Neural progenitor cell (in vitro differentiated cells): ENCODE measurements at regions not wholly inside any gene's neighbourhood (a gene's known extent, or its start where the extent isn't known, plus 50 kb on each side); places are given as distances from the start of the nearest gene placed in this dataset.
A peak's percentile ranks its signal among the peaks of the same experiment; 100 is the strongest.

Experiments used
- DNase-seq: peaks from one replicate; pipeline ENCODE4 v3.0.0-alpha.2; 2016; ENCODE audit warnings: low spot score
- H2AFZ ChIP-seq: fragments of 200-600 bp; sonication (generic); replicated peaks from 2 replicates; pipeline ENCODE4 v1.6.1; 2016; ENCODE audit warnings: antibody characterized with exemption
- H3F3A ChIP-seq: fragments of 200-600 bp; sonication (generic); 2 replicates; pipeline ENCODE4 v1.6.1; 2016; ENCODE audit warnings: antibody characterized with exemption, low read depth
- H3K27ac ChIP-seq: fragments of 200-600 bp; sonication (generic); 2 replicates; pipeline ENCODE4 v1.5.1; 2016; ENCODE audit warnings: mild to moderate bottlenecking
- H3K27me3 ChIP-seq: fragments of 200-600 bp; sonication (generic); 2 replicates; pipeline ENCODE4 v1.6.1; 2016; ENCODE audit warnings: mild to moderate bottlenecking, moderate library complexity
- H3K36me3 ChIP-seq: fragments of 200-600 bp; sonication (generic); 2 replicates; pipeline ENCODE4 v1.5.1; 2016
- H3K4me1 ChIP-seq: fragments of 200-600 bp; sonication (generic); 2 replicates; pipeline ENCODE4 v1.6.1; 2016; ENCODE audit warnings: mixed run types
- H3K4me2 ChIP-seq: fragments of 200-600 bp; sonication (generic); 2 replicates; pipeline ENCODE4 v1.6.1; 2016
- H3K4me3 ChIP-seq: fragments of 200-600 bp; sonication (generic); 2 replicates; pipeline ENCODE4 v1.5.1; 2016
- H3K79me2 ChIP-seq: fragments of 200-600 bp; sonication (generic); 2 replicates; pipeline ENCODE4 v1.6.1; 2016; ENCODE audit warnings: low read depth
- H3K9ac ChIP-seq: fragments of 200-600 bp; sonication (generic); 2 replicates; pipeline ENCODE4 v1.6.1; 2016
- H3K9me3 ChIP-seq: fragments of 200-600 bp; sonication (generic); 2 replicates; pipeline ENCODE4 v1.5.1; 2016; ENCODE audit warnings: low read depth
- H4K20me1 ChIP-seq: fragments of 200-600 bp; sonication (generic); 2 replicates; pipeline ENCODE4 v1.6.1; 2016; ENCODE audit warnings: low read depth
- H3K27ac Mint-ChIP-seq: 3 replicates; pipeline ENCODE4 v1.8.0; 2021; ENCODE audit warnings: mixed read lengths
- H3K27me3 Mint-ChIP-seq: 2 replicates; pipeline ENCODE4 v1.8.0; 2022; ENCODE audit warnings: low read depth, mild to moderate bottlenecking, inconsistent platforms, moderate library complexity, mixed read lengths; ENCODE audit not compliant: insufficient read depth
- H3K36me3 Mint-ChIP-seq: 3 replicates; pipeline ENCODE4 v1.8.0; 2021; ENCODE audit warnings: mixed read lengths
- H3K4me1 Mint-ChIP-seq: 3 replicates; pipeline ENCODE4 v1.8.0; 2021; ENCODE audit warnings: mixed read lengths
- H3K4me3 Mint-ChIP-seq: 3 replicates; pipeline ENCODE4 v1.8.0; 2021; ENCODE audit warnings: mild to moderate bottlenecking, moderate library complexity, mixed read lengths
- H3K9me3 Mint-ChIP-seq: 3 replicates; pipeline ENCODE4 v1.8.0; 2020; ENCODE audit warnings: mixed read lengths
- CTCF ChIP-seq: fragments of 200-600 bp; sonication (generic); IDR thresholded peaks from 2 replicates; pipeline ENCODE4 v1.5.1; 2017; ENCODE audit warnings: antibody characterized with exemption, mild to moderate bottlenecking
- EZH2 ChIP-seq: fragments of 200-600 bp; sonication (generic); IDR thresholded peaks from 2 replicates; pipeline ENCODE4 v1.6.1; 2017; ENCODE audit warnings: antibody characterized with exemption, mild to moderate bottlenecking, moderate library complexity
- EZH2phosphoT487 ChIP-seq: fragments of 200-600 bp; sonication (generic); IDR thresholded peaks from 2 replicates; pipeline ENCODE4 v1.6.1; 2017; ENCODE audit warnings: antibody characterized with exemption

- Histone ChIP-seq H3K27me3 (no peaks in the 10 kb centered on the region), H3F3A (peaks cover 10% of the 10 kb centered on the region), H3K4me1 (peaks cover 23% of the 10 kb centered on the region), H3K4me3 (no peak overlapping the region), H4K20me1 (no peaks in the 10 kb centered on the region), H3K4me2 (no peak overlapping the region), H3K27ac (no peak overlapping the region), H3K36me3 (no peaks in the 10 kb centered on the region), H3K9me3 (no peaks in the 10 kb centered on the region), H3K79me2 (no peaks in the 10 kb centered on the region), H3K9ac (no peak overlapping the region), H2AFZ (peak overlapping the region; percentile 53)
- Mint-ChIP-seq H3K4me1 (peaks cover 24% of the 10 kb centered on the region), H3K27me3 (peaks cover 2% of the 10 kb centered on the region), H3K27ac (no peak overlapping the region), H3K36me3 (no peaks in the 10 kb centered on the region), H3K9me3 (peaks cover 2% of the 10 kb centered on the region), H3K4me3 (no peak overlapping the region)
- TF ChIP-seq EZH2phosphoT487 = no peak
- TF ChIP-seq EZH2 = no peak
- no peak for TF ChIP-seq CTCF
- no peak for DNase-seq
Measured at GRCh38 chr4:129359461-129359860, 263.5 kb downstream of the C4orf33 start.

- Histone ChIP-seq H3K27ac (no peak overlapping the region), H3K4me2 (no peak overlapping the region), H3K36me3 (no peaks in the 10 kb centered on the region), H3K9ac (no peak overlapping the region), H3K4me1 (peaks cover 6% of the 10 kb centered on the region), H3F3A (no peaks in the 10 kb centered on the region), H3K79me2 (no peaks in the 10 kb centered on the region), H3K27me3 (no peaks in the 10 kb centered on the region), H2AFZ (peak overlapping the region; percentile 18), H4K20me1 (no peaks in the 10 kb centered on the region), H3K9me3 (no peaks in the 10 kb centered on the region), H3K4me3 (no peak overlapping the region)
- Mint-ChIP-seq H3K4me1 (peaks cover 5% of the 10 kb centered on the region), H3K27ac (no peak overlapping the region), H3K9me3 (peaks cover 2% of the 10 kb centered on the region), H3K27me3 (no peaks in the 10 kb centered on the region), H3K36me3 (no peaks in the 10 kb centered on the region), H3K4me3 (no peak overlapping the region)
- peak; percentile 96 for TF ChIP-seq CTCF
- TF ChIP-seq EZH2 = no peak
- TF ChIP-seq EZH2phosphoT487 = no peak
- DNase-seq = peak; percentile 85
Measured at GRCh38 chr4:129362691-129363274, 266.8 kb downstream of the C4orf33 start.

- H4K20me1 ChIP-seq = no peaks in the 10 kb centered on the region
- no peak overlapping the region for H3K4me2 ChIP-seq
- no peak overlapping the region for H2AFZ ChIP-seq
- peaks cover 2% of the 10 kb centered on the region for H3K9me3 Mint-ChIP-seq
- H3K4me1 ChIP-seq = peaks cover 6% of the 10 kb centered on the region
- H3K27me3 Mint-ChIP-seq = peaks cover 2% of the 10 kb centered on the region
- no peaks in the 10 kb centered on the region for H3K79me2 ChIP-seq
- H3K36me3 ChIP-seq = no peaks in the 10 kb centered on the region
- H3K4me3 ChIP-seq = no peak overlapping the region
- H3K27me3 ChIP-seq = no peaks in the 10 kb centered on the region
- H3F3A ChIP-seq = no peaks in the 10 kb centered on the region
- TF ChIP-seq EZH2phosphoT487 (no peak), CTCF (no peak), EZH2 (no peak)
- no peaks in the 10 kb centered on the region for H3K36me3 Mint-ChIP-seq
- no peak for DNase-seq
- no peak overlapping the region for H3K4me3 Mint-ChIP-seq
- H3K27ac ChIP-seq = no peak overlapping the region
- H3K4me1 Mint-ChIP-seq = peaks cover 8% of the 10 kb centered on the region
- H3K9me3 ChIP-seq = no peaks in the 10 kb centered on the region
- no peak overlapping the region for H3K9ac ChIP-seq
- H3K27ac Mint-ChIP-seq = no peak overlapping the region
Measured at GRCh38 chr4:129364747-129365452, 268.9 kb downstream of the C4orf33 start.
